HFF-Myc (cell line): ENCODE measurements at regions not wholly inside any gene's neighbourhood (a gene's known extent, or its start where the extent isn't known, plus 50 kb on each side); places are given as distances from the start of the nearest gene placed in this dataset.
A peak's percentile ranks its signal among the peaks of the same experiment; 100 is the strongest.
"Not testable (repeated sequence)": the region's sequence is repeated elsewhere in the genome, so short reads cannot be mapped to it uniquely, and the experiment has no call there.

Experiments
- DNase-seq: peaks from one replicate; pipeline ENCODE4 v3.0.0-alpha.2; 2011; ENCODE audit warnings: low read depth; ENCODE audit errors: extremely low read depth
- H3K4me3 ChIP-seq: replicated peaks from 2 replicates; pipeline ENCODE4 v1.5.1; 2011; ENCODE audit warnings: low read depth, mild to moderate bottlenecking, control low read depth, low read length
- TF ChIP-seq, protein P1 (sequence below): IDR thresholded peaks from 2 replicates; pipeline ENCODE4 v1.5.1; 2012; ENCODE audit warnings: mild to moderate bottlenecking, low read depth, low read length, control low read depth; ENCODE audit errors: missing control alignments

DNA sequence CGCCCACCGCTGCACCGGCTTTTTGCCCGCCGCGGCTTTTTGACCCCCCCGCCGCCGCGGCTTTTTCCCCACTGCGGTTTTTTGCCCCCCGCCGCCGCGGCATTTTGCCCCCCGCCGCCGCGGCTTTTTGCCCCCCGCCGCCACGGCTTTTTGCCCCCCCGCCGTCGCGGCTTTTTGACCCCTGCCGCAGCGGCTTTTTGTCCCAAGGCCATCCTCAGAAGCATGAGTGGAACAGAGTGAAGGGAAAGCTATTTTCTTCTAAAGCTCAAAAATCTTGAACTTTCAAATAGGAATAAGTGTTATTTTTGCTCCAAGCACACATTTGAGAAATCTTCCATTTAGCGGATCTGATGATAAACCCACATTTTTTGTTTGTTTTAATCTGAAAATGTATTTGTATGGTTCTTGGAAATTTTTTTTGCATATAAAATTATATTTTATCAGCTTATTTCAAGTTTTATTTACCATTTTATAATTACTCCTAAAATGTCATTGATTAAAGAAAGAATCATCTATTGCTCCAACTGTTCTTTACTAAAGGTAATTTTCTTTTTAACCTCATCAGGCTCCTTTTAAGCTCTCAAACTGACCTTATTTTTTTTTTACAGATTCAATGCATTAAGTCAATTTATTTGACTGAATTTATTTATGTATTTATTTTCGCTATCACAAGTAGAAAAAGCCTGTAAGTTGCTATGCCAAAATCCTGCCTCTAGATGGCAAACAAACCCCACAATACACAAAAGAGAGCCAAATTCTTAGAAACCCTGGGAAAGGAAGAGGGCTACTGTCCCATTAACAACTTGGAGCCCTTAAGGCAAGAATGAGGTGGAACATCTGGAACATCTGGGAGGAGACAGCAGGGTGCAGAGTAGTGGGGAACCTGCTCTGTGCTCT lies 460.3 kb downstream of the ZNF33B start:
- not testable (repeated sequence) for H3K4me3 ChIP-seq
- TF ChIP-seq, protein P1, sequence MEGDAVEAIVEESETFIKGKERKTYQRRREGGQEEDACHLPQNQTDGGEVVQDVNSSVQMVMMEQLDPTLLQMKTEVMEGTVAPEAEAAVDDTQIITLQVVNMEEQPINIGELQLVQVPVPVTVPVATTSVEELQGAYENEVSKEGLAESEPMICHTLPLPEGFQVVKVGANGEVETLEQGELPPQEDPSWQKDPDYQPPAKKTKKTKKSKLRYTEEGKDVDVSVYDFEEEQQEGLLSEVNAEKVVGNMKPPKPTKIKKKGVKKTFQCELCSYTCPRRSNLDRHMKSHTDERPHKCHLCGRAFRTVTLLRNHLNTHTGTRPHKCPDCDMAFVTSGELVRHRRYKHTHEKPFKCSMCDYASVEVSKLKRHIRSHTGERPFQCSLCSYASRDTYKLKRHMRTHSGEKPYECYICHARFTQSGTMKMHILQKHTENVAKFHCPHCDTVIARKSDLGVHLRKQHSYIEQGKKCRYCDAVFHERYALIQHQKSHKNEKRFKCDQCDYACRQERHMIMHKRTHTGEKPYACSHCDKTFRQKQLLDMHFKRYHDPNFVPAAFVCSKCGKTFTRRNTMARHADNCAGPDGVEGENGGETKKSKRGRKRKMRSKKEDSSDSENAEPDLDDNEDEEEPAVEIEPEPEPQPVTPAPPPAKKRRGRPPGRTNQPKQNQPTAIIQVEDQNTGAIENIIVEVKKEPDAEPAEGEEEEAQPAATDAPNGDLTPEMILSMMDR: peak; percentile 29
- DNase-seq: peak; percentile 4

DNA sequence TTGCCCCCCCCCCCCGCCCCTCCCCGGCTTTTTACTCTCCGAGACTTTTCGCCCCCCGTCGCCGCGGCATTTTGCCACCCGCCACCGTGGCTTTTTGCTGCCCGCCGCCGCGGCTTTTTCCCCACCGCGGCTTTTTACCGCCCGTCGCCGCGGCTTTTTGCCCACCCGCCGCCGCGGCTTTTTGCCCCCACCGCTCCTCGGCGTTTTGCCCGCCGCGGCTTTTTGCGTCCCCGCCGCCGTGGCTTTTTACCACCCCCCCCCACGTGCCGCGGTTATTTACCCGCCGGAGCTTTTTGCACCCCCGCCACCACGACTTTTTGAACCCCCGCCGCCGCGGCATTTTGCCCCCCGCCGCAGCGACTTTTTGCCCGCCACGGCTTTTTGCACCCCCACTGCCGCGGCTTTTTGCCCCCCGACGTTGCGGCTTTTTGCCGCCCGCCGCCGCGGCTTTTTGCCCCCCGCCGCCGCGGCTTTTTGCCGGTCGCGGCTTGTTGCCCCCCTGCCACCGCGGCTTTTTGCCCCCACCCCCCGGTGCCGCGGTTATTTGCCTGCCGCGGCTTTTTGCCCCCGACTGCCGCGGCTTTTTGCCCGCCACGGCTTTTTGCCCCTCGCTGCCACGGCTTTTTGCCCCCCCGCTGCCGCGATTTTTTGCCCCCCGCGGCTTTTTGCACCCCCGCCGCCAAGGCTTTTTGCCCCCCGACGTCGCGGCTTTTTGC lies 461.1 kb downstream of the ZNF33B start:
- H3K4me3 ChIP-seq: no peak overlapping the region
- TF ChIP-seq, protein P1: no peak

DNA sequence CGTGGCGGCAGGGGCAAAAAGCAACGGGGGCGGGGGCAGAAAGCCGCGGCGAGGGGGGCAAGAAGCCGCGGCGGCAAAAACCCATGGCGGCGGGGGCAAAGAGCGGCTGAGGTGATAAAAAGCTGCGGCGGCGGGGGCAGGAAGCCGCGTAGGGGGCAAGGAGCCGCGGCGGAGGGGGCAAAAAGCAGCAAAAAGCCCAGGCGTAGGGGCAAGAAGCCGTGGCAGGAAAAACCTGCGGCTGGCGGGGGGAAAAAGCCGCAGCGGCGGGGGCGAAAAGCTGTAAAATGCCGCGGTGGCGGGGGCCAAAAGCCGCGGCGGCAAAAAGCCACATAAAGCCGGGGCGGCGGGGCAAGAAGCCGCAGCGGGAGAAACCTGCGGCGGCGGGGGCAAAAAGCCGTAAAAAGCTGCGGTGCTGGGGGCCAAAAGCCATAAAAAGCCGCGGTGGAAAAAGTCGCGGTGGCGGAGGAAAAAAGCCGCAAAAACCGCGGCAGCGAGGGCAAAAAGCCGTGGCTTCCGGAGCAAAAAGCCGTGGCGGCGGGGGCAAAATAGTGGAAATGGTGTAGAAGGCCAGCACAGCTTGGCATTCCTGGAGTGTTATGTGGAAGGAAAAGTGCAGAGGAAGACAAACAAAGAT lies 487.8 kb downstream of the ZNF33B start:
- TF ChIP-seq, protein P1: no peak
- DNase-seq: no peak
- H3K4me3 ChIP-seq: no peak overlapping the region

More for the DNA sequence above, 461.1 kb downstream of the ZNF33B start:
- DNase-seq: no peak

DNA sequence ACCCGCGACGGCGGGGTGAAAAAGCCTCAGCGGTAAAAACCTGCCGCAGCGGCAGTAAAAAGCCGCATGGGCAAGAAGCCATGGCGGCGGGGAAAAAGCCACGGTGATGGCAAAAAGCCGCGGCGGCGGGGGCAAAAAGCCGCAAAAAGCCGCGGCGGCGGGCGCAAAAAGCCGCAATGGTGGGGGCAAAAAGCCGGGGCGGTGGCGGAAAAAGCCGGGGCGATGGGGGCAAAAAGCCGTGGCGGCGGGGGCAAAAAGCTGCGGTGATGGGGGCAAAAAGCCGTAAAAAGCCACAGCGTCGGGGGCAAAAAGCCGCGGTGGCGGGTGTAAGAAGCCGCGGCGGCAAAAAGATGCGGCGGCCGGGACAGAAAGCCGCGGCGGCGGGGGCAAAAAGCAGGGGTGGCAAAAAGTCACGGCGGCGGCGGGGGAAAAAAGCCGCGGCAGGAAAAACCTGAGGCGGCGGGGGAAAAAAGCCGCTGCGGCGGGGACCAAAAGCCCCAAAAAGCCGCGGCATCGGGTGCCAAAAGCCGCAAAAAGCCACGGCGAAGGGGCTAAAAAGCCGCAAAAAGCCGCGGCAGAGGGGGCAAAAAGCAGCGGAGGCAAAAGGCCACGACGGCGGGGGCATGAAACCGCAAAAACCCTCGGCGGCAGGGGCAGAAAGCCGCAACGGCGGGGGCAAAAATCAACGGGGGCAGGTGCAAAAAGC lies 488.5 kb downstream of the ZNF33B start:
- TF ChIP-seq, protein P1: no peak

DNA sequence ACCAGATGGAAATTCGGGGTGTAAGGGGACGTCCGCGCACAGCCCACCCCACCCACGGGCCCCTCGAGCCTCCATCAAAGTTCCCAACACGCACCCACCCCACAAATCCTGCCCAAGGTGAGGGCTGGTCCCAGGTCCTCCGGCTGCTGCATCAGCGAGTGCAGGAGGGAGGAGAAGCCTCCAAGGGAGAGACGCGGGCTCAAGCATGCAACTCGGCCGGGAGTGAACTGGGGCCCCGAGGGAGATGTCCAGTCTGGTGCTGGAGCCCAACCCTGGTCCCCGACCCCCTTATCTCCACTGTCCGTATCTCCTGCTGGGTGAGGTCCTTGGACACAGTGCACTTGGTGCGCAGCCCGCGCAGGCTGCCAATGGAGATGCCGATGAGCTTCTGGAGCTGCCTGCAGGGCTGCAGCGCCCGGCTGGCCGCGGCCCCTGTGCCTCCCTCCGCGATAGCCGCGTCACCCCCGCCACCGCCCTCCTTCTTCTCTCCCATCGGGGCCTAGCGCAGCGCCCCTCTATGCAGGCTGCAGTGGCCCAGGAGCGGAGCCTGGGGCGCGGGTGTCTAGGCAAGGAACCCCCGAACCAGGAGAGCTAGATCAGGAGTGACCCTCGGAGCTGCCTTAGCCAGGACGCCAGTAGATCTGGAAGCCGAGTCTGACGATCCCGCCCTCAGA lies 489.2 kb downstream of the ZNF33B start:
- TF ChIP-seq, protein P1: no peak
- DNase-seq: no peak
- no peak overlapping the region for H3K4me3 ChIP-seq

More for the DNA sequence above, 488.5 kb downstream of the ZNF33B start:
- no peak overlapping the region for H3K4me3 ChIP-seq
- no peak for DNase-seq

DNA sequence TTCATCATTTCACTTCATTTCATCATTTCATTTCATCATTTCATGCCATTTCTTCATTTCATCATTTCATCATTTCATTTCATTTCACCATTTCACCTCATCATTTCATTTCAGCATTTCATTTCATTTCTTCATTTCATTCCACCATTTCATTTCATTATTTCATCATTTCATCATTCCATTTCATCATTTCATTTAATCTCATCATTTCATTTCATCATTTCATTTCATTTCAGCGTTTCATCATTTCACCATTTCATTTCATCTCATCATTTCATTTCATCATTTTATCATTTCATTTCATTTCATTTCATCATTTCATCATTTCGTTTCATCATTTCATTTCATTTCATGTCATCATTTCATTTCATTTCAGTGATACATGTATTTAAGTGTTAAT lies 492.2 kb downstream of the ZNF33B start:
- H3K4me3 ChIP-seq, DNase-seq: not testable (repeated sequence)

DNA sequence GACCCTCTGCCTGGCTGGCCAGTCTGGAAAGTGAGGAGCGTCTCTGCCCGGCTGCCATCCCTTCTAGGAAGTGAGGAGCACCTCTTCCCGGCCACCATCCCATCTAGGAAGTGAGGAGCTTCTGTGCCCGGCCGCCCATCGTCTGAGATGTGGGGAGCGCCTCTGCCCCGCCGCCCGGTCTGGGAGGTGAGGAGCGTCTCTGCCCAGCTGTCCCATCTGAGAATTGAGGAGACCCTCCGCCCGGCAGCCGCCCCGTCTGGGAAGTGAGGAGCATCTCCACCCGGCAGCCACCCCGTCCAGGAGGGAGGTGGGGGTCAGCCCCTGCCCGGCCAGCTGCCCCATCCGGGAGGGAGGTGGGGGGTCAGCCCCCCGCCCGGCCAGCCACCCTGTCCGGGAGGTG lies 500.3 kb downstream of the ZNF33B start:
- not testable (repeated sequence) for DNase-seq, H3K4me3 ChIP-seq
